ENCODE measurements at regions not wholly inside any gene's neighbourhood (a gene's known extent, or its start where the extent isn't known, plus 50 kb on each side); places are given as distances from the start of the nearest gene placed in this dataset.

- ATAC-seq (ENCODE audit: low FRiP score in 2 of 2), result no peak
- H3K27ac ChIP-seq, result peak overlapping the region; percentile 97 to 99 (median 98)
- no peak for TF ChIP-seq POLR2AphosphoS5 (IDR thresholded peaks at IDR 0.05)
- no peak for TF ChIP-seq POLR2A (IDR thresholded peaks at IDR 0.05)
- TF ChIP-seq, protein P1, sequence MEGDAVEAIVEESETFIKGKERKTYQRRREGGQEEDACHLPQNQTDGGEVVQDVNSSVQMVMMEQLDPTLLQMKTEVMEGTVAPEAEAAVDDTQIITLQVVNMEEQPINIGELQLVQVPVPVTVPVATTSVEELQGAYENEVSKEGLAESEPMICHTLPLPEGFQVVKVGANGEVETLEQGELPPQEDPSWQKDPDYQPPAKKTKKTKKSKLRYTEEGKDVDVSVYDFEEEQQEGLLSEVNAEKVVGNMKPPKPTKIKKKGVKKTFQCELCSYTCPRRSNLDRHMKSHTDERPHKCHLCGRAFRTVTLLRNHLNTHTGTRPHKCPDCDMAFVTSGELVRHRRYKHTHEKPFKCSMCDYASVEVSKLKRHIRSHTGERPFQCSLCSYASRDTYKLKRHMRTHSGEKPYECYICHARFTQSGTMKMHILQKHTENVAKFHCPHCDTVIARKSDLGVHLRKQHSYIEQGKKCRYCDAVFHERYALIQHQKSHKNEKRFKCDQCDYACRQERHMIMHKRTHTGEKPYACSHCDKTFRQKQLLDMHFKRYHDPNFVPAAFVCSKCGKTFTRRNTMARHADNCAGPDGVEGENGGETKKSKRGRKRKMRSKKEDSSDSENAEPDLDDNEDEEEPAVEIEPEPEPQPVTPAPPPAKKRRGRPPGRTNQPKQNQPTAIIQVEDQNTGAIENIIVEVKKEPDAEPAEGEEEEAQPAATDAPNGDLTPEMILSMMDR (IDR thresholded peaks at IDR 0.05), result no peak
- TF ChIP-seq EP300 (IDR thresholded peaks at IDR 0.05), result no peak
Measured at GRCh38 chr14:73783107-73783727, 68.4 kb upstream of the PTGR2 start.

GRCh38 chr14:73782623-73783022 lies 68.4 kb upstream of the PNMA1 start:
- Histone ChIP-seq H3K27me3 (no peaks in the 10 kb centered on the region), H3K36me3 (peaks cover 0 to 6% (median 0%) of the 10 kb centered on the region in 4 donors), H3K27ac (peak overlapping the region; percentile 97 to 99 (median 98)), H3K4me3 (no peak overlapping the region), H3K9me3 (no peaks in the 10 kb centered on the region), H3K4me1 (peaks cover 48 to 74% (median 51%) of the 10 kb centered on the region in 4 donors)
- DNase-seq (no peak), ATAC-seq (ENCODE audit: low FRiP score in 2 of 2) (no peak)
- TF ChIP-seq POLR2A (IDR thresholded peaks at IDR 0.05) (no peak), POLR2AphosphoS5 (IDR thresholded peaks at IDR 0.05) (no peak), EP300 (IDR thresholded peaks at IDR 0.05) (no peak)
- TF ChIP-seq, protein P1 (IDR thresholded peaks at IDR 0.05), result no peak
- 89% methylated on average over 2 of the region's 2 CpGs for WGBS, 2 donors

More at GRCh38 chr14:73783107-73783727, 68.4 kb upstream of the PTGR2 start:
- Histone ChIP-seq H3K4me1 (peaks cover 46 to 74% (median 49%) of the 10 kb centered on the region in 4 donors), H3K9me3 (no peaks in the 10 kb centered on the region), H3K4me3 (no peak overlapping the region), H3K27me3 (no peaks in the 10 kb centered on the region), H3K36me3 (peaks cover 0 to 3% (median 0%) of the 10 kb centered on the region in 4 donors)
- DNase-seq, result no peak
- 50 to 51% methylated on average over 10 of the region's 10 CpGs for WGBS, 2 donors

DNA sequence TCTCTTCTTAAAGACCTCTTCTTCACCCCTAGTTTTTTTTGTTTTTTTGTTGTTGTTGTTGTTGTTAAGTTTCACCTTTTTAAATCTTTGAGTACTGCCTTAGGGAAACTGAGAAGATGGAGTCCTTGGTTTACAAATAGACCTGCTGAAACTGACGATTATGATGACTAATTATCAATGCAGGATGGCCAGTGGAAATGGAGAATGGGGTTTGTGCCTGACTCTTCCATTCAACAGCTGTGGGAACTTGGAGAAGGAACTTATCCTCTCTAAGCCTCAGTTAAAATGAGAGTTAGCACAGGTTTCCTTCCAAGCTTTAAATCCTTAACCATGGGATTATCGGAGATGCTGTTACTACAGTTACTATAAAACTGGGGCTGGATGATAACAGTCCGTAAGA lies 66.7 kb upstream of the PNMA1 start:
- ATAC-seq (ENCODE audit: low FRiP score in 2 of 2), result no peak
- no peak for DNase-seq
- 85 to 87% methylated on average over 3 of the region's 3 CpGs for WGBS, 2 donors
- peaks cover 0 to 6% (median 0%) of the 10 kb centered on the region in 4 donors for H3K36me3 ChIP-seq
- H3K27ac ChIP-seq, result no peak overlapping the region
- no peaks in the 10 kb centered on the region for H3K9me3 ChIP-seq
- H3K4me3 ChIP-seq, result no peak overlapping the region
- no peaks in the 10 kb centered on the region for H3K27me3 ChIP-seq
- peaks cover 56 to 79% (median 59%) of the 10 kb centered on the region in 4 donors for H3K4me1 ChIP-seq
- no peak for TF ChIP-seq POLR2AphosphoS5 (IDR thresholded peaks at IDR 0.05)
- TF ChIP-seq, protein P1 (IDR thresholded peaks at IDR 0.05), result no peak
- TF ChIP-seq POLR2A (IDR thresholded peaks at IDR 0.05), result no peak
- TF ChIP-seq EP300 (IDR thresholded peaks at IDR 0.05), result no peak

- H3K4me3 ChIP-seq, result no peak overlapping the region
- peaks cover 0 to 6% (median 0%) of the 10 kb centered on the region in 4 donors for H3K36me3 ChIP-seq
- no peak overlapping the region for H3K27ac ChIP-seq
- TF ChIP-seq EP300 (IDR thresholded peaks at IDR 0.05) (no peak), POLR2AphosphoS5 (IDR thresholded peaks at IDR 0.05) (no peak), POLR2A (IDR thresholded peaks at IDR 0.05) (no peak)
- TF ChIP-seq, protein P1 (IDR thresholded peaks at IDR 0.05), result no peak
- no peak for DNase-seq
- peaks cover 57 to 80% (median 61%) of the 10 kb centered on the region in 4 donors for H3K4me1 ChIP-seq
- 81 to 95% methylated on average over 3 to 4 of the region's 4 CpGs for WGBS, 2 donors
- no peak for ATAC-seq (ENCODE audit: low FRiP score in 2 of 2)
- no peaks in the 10 kb centered on the region for H3K9me3 ChIP-seq
- no peaks in the 10 kb centered on the region for H3K27me3 ChIP-seq
Measured at GRCh38 chr14:73780391-73780790, 66.2 kb upstream of the PNMA1 start.

GRCh38 chr14:73778736-73779135 lies 64.6 kb upstream of the PNMA1 start:
- TF ChIP-seq, protein P1 (IDR thresholded peaks at IDR 0.05), result no peak
- TF ChIP-seq POLR2AphosphoS5 (IDR thresholded peaks at IDR 0.05) (no peak), EP300 (IDR thresholded peaks at IDR 0.05) (peak in 1 of 4 donors; percentile 16)
- H3K4me1 ChIP-seq, result peaks cover 56 to 80% (median 60%) of the 10 kb centered on the region in 4 donors
- no peak for DNase-seq
- 81 to 87% methylated on average over 3 of the region's 3 CpGs for WGBS, 2 donors
- no peaks in the 10 kb centered on the region for H3K27me3 ChIP-seq
- peak overlapping the region in 2 of 4 donors; percentile 16 to 35 for H3K27ac ChIP-seq
- H3K36me3 ChIP-seq, result peaks cover 0 to 6% (median 0%) of the 10 kb centered on the region in 4 donors
- H3K4me3 ChIP-seq, result no peak overlapping the region
- ATAC-seq (ENCODE audit: low FRiP score in 2 of 2), result no peak
- H3K9me3 ChIP-seq, result no peaks in the 10 kb centered on the region

Data from upper lobe of left lung (tissue), 6 donors.